Upper lobe of left lung (tissue), 4 donors: ENCODE measurements at regions not wholly inside any gene's neighbourhood (a gene's known extent, or its start where the extent isn't known, plus 50 kb on each side); places are given as distances from the start of the nearest gene placed in this dataset.

Source experiments
- CTCF ChIP-seq, 6 experiments: fragments of 450-650 bp in 4 of 6; fragments of 200-600 bp in 2 of 6; sonication (generic) in 2 of 6; IDR thresholded peaks; one replicate each; pipeline ENCODE4 v1.5.1; 2016 to 2019; ENCODE audit warnings: antibody characterized with exemption in 6 of 6
- EP300 ChIP-seq, 4 donors: sonication (generic); formaldehyde crosslinking; IDR thresholded peaks; one replicate each; pipeline ENCODE4 v1.5.1; 2017; ENCODE audit warnings: antibody characterized with exemption in 4 of 4, control low read depth in 2 of 4
- POLR2A ChIP-seq, 4 donors: fragments of 450-650 bp; IDR thresholded peaks; one replicate each; pipeline ENCODE4 v1.5.1; 2016 to 2017; ENCODE audit warnings: antibody characterized with exemption in 4 of 4, mild to moderate bottlenecking in 2 of 4
- POLR2AphosphoS5 ChIP-seq, 2 donors: sonication (generic); formaldehyde crosslinking; IDR thresholded peaks; one replicate each; pipeline ENCODE4 v1.5.1; 2017; ENCODE audit warnings: antibody characterized with exemption in 2 of 2

GRCh38 chr11:121844016-121844415 lies 272.0 kb downstream of the BLID start:
- no peak for TF ChIP-seq CTCF (IDR thresholded peaks at IDR 0.05)
- TF ChIP-seq POLR2A (IDR thresholded peaks at IDR 0.05): no peak
- TF ChIP-seq EP300 (IDR thresholded peaks at IDR 0.05): no peak
- TF ChIP-seq POLR2AphosphoS5 (IDR thresholded peaks at IDR 0.05): no peak
